MM.1S (cell line): ENCODE measurements at regions not wholly inside any gene's neighbourhood (a gene's known extent, or its start where the extent isn't known, plus 50 kb on each side); places are given as distances from the start of the nearest gene placed in this dataset.

Experiments used
- DNase-seq: peaks from one replicate; pipeline ENCODE4 v3.0.0-alpha.2; 2015
- H2AFZ ChIP-seq: fragments of 300-600 bp; sonication (generic); 2 replicates; pipeline ENCODE4 v1.6.0; 2016; ENCODE audit warnings: antibody characterized with exemption, low read length
- H3F3A ChIP-seq: fragments of 300-600 bp; sonication (generic); 2 replicates; pipeline ENCODE4 v1.6.1; 2016; ENCODE audit warnings: mild to moderate bottlenecking, antibody characterized with exemption, low read length, moderate library complexity, mixed read lengths; ENCODE audit not compliant: insufficient read depth
- H3K27ac ChIP-seq: fragments of 300-600 bp; sonication (generic); 2 replicates; pipeline ENCODE4 v1.5.1; 2016; ENCODE audit warnings: mild to moderate bottlenecking, low read length
- H3K27me3 ChIP-seq: fragments of 300-600 bp; sonication (generic); replicated peaks from 2 replicates; pipeline ENCODE4 v1.6.0; 2016; ENCODE audit warnings: low read length; ENCODE audit not compliant: insufficient read depth
- H3K36me3 ChIP-seq: fragments of 300-600 bp; sonication (generic); replicated peaks from 2 replicates; pipeline ENCODE4 v1.6.1; 2016; ENCODE audit warnings: mild to moderate bottlenecking, low read length, mixed read lengths; ENCODE audit not compliant: insufficient read depth
- H3K4me1 ChIP-seq: fragments of 300-600 bp; sonication (generic); 2 replicates; pipeline ENCODE4 v1.6.1; 2016; ENCODE audit warnings: low read length, mixed read lengths
- H3K4me2 ChIP-seq: fragments of 300-600 bp; sonication (generic); 2 replicates; pipeline ENCODE4 v1.6.0; 2016; ENCODE audit warnings: low read depth, low read length
- H3K4me3 ChIP-seq: fragments of 300-600 bp; sonication (generic); 2 replicates; pipeline ENCODE4 v1.5.1; 2016; ENCODE audit warnings: low read length, mixed read lengths
- H3K79me2 ChIP-seq: fragments of 300-600 bp; sonication (generic); 2 replicates; pipeline ENCODE4 v1.6.1; 2016; ENCODE audit warnings: mixed run types, low read length, mixed read lengths
- H3K9ac ChIP-seq: fragments of 300-600 bp; sonication (generic); 2 replicates; pipeline ENCODE4 v1.6.1; 2016; ENCODE audit warnings: low read length, mixed read lengths
- H3K9me2 ChIP-seq: fragments of 300-600 bp; sonication (generic); replicated peaks from 2 replicates; pipeline ENCODE4 v1.6.1; 2016; ENCODE audit warnings: mild to moderate bottlenecking, low read length, mixed read lengths; ENCODE audit not compliant: insufficient read depth
- H3K9me3 ChIP-seq: fragments of 300-600 bp; sonication (generic); replicated peaks from 2 replicates; pipeline ENCODE4 v1.6.1; 2016; ENCODE audit warnings: mild to moderate bottlenecking, low read length, mixed read lengths; ENCODE audit not compliant: insufficient read depth
- H4K20me1 ChIP-seq: fragments of 300-600 bp; sonication (generic); 2 replicates; pipeline ENCODE4 v1.6.1; 2016; ENCODE audit warnings: mild to moderate bottlenecking, low read length, moderate library complexity, mixed read lengths; ENCODE audit not compliant: insufficient read depth
- EZH2 ChIP-seq: fragments of 300-600 bp; sonication (generic); optimal IDR thresholded peaks from 2 replicates; pipeline ENCODE3; 2017; ENCODE audit warnings: low read depth, mild to moderate bottlenecking, antibody characterized with exemption, low read length, mixed read lengths
- EZH2phosphoT487 ChIP-seq: fragments of 300-600 bp; sonication (generic); IDR thresholded peaks from 2 replicates; pipeline ENCODE4 v1.6.1; 2018; ENCODE audit warnings: antibody characterized with exemption, low read length
- TF ChIP-seq, protein P1 (sequence below): fragments of 300-600 bp; sonication (generic); IDR thresholded peaks from 2 replicates; pipeline ENCODE4 v1.5.1; 2016; ENCODE audit warnings: antibody characterized with exemption, low read length, mixed read lengths

DNA sequence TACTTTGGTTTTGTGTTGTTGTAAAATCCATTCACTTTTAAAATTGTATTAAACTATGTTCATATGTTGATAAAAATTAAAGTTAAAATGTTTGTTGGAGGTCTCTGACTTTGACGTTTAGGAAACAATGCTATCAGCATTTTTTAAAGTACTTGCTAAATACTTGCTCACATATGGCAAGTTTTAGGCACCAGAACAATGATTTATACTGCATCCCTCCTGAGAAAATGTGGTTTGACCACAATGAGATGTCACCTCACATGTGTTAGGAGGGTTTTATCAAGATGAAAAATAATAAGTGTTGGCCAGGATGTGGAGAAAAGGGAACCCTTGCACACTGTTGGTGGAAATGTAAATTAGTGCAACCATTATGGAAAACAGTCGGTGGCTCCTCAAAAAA lies 180.8 kb downstream of the HSD17B3 start:
- TF ChIP-seq, protein P1, sequence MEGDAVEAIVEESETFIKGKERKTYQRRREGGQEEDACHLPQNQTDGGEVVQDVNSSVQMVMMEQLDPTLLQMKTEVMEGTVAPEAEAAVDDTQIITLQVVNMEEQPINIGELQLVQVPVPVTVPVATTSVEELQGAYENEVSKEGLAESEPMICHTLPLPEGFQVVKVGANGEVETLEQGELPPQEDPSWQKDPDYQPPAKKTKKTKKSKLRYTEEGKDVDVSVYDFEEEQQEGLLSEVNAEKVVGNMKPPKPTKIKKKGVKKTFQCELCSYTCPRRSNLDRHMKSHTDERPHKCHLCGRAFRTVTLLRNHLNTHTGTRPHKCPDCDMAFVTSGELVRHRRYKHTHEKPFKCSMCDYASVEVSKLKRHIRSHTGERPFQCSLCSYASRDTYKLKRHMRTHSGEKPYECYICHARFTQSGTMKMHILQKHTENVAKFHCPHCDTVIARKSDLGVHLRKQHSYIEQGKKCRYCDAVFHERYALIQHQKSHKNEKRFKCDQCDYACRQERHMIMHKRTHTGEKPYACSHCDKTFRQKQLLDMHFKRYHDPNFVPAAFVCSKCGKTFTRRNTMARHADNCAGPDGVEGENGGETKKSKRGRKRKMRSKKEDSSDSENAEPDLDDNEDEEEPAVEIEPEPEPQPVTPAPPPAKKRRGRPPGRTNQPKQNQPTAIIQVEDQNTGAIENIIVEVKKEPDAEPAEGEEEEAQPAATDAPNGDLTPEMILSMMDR = no peak
- TF ChIP-seq EZH2phosphoT487 (no peak), EZH2 (no peak)

DNA sequence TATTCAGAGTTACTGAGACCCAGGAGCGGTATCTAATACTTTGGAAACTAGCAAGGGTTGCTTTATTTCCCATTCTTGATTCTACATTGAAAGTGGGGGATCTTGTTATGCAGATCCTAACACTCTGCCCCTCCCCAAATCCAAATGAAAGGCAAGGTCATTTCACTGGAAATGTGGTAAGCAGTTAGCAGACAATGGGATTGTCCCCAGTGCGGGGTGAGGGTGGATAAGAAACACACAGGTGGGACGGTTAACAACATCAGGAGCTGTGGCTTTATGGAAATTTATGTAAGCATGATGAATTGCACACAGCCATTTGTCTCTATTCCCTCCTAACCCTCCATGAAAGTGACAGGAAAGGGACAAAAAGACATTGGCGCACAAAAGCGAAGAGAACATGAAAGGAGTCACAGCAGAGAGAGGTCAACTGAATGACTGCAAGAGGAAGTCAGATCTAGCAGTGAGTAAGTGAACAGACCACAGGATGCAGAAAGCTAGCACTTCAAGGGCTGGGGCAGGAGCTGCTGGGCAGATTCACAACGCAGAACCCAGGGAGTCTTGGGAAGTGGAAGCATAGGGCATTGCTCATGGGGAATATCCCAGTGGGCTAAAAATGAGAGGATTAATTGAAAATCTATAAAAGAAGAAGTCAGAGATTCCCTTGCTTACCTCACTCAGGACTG lies 184.4 kb downstream of the HSD17B3 start:
- no peak overlapping the region for H3K4me3 ChIP-seq
- no peak overlapping the region for H3K4me2 ChIP-seq
- no peaks in the 10 kb centered on the region for H3K4me1 ChIP-seq
- no peaks in the 10 kb centered on the region for H3F3A ChIP-seq
- H3K9me2 ChIP-seq = no peaks in the 10 kb centered on the region
- no peak overlapping the region for H3K9ac ChIP-seq
- no peak overlapping the region for H2AFZ ChIP-seq
- H4K20me1 ChIP-seq = no peaks in the 10 kb centered on the region
- H3K27me3 ChIP-seq = no peaks in the 10 kb centered on the region
- no peaks in the 10 kb centered on the region for H3K36me3 ChIP-seq
- no peaks in the 10 kb centered on the region for H3K79me2 ChIP-seq
- TF ChIP-seq EZH2 = no peak
- TF ChIP-seq EZH2phosphoT487 = no peak
- TF ChIP-seq, protein P1 = no peak
- no peak overlapping the region for H3K27ac ChIP-seq
- H3K9me3 ChIP-seq = no peaks in the 10 kb centered on the region
- no peak for DNase-seq

More for the DNA sequence above, 180.8 kb downstream of the HSD17B3 start:
- Histone ChIP-seq H3K9ac (no peak overlapping the region), H3K36me3 (no peaks in the 10 kb centered on the region), H4K20me1 (no peaks in the 10 kb centered on the region), H3K9me3 (no peaks in the 10 kb centered on the region), H3K4me1 (peaks cover 5% of the 10 kb centered on the region; the same call in 1 of the 2 replicates), H3K27ac (no peak overlapping the region), H3K9me2 (no peaks in the 10 kb centered on the region), H3K4me3 (no peak overlapping the region), H3F3A (no peaks in the 10 kb centered on the region), H3K4me2 (no peak overlapping the region), H2AFZ (no peak overlapping the region), H3K79me2 (no peaks in the 10 kb centered on the region), H3K27me3 (no peaks in the 10 kb centered on the region)
- no peak for DNase-seq

DNA sequence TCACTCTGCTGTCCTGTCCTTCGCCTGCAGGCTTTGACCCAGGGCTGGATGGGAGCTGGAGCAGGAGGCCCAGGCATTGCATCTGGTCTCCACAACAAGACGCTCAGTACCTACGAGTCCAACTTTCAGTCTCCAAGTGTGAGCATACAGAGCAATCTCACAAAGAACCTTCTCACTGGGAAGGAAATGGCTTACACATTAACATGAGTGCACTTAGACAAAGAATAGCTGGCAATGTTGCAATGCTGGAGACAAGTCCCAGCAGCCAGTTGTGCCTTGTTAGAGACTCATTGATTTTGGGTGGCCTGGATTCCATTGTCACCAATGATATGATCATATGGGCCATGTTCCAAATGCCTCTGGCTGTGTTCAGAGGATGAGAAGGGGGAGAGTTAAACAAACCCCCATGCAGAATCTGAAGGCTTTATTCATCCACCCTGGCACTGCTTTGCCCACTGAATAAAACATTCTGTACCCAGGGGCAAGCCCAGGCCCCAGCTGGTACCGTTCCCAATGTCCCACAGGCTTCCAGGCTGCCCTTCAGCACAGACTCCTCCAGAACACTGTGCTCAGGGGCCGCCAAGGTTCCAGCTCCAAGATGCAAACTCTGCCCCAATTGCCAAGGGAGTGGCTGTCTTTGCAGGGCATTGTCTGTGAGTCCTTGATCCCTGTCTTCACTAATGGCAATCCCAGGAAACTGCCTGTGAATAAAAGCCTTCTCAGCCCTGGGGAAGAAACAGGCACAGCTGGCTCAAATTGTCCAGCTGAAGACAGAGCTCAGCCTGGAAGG lies 185.5 kb downstream of the HSD17B3 start:
- no peaks in the 10 kb centered on the region for H3F3A ChIP-seq
- no peaks in the 10 kb centered on the region for H3K27me3 ChIP-seq
- no peaks in the 10 kb centered on the region for H3K9me3 ChIP-seq
- no peak for TF ChIP-seq EZH2phosphoT487
- TF ChIP-seq, protein P1 = no peak
- TF ChIP-seq EZH2 = no peak
- no peaks in the 10 kb centered on the region for H3K4me1 ChIP-seq
- no peak for DNase-seq
- H2AFZ ChIP-seq = no peak overlapping the region
- H3K36me3 ChIP-seq = no peaks in the 10 kb centered on the region
- no peaks in the 10 kb centered on the region for H3K79me2 ChIP-seq
- no peak overlapping the region for H3K27ac ChIP-seq
- no peak overlapping the region for H3K4me2 ChIP-seq
- no peaks in the 10 kb centered on the region for H3K9me2 ChIP-seq
- H3K4me3 ChIP-seq = no peak overlapping the region
- H4K20me1 ChIP-seq = no peaks in the 10 kb centered on the region
- H3K9ac ChIP-seq = no peak overlapping the region
